ENCODE measurements at regions not wholly inside any gene's neighbourhood (a gene's known extent, or its start where the extent isn't known, plus 50 kb on each side); places are given as distances from the start of the nearest gene placed in this dataset.
"Not testable (repeated sequence)": the region's sequence is repeated elsewhere in the genome, so short reads cannot be mapped to it uniquely, and the experiment has no call there.

GRCh38 chr3:193140381-193140780 is 100.6 kb upstream of the PLAAT1 start:
- no peak for DNase-seq (ENCODE audit: low spot score)
- no peaks in the 10 kb centered on the region for H3K4me1 ChIP-seq (ENCODE audit: insufficient read depth, low read length, poor library complexity, severe bottlenecking)
- H3K4me3 ChIP-seq (ENCODE audit: low read depth, low read length, poor library complexity, severe bottlenecking): no peak overlapping the region
- no TSS peak for BruUV-seq (replicated peaks)
- TF ChIP-seq EZH2 (IDR thresholded peaks at IDR 0.05; ENCODE audit: borderline replicate concordance, low read depth, low read length, poor library complexity, severe bottlenecking): no peak
- ChIA-PET CTCF (no interaction called here), POLR2A (ENCODE audit: low non-redundant PET) (no interaction called here)
- no peaks in the 10 kb centered on the region for H3K9me3 ChIP-seq (ENCODE audit: low read depth, low read length, poor library complexity, severe bottlenecking)
- H3K27me3 ChIP-seq (replicated peaks; ENCODE audit: insufficient read depth, low read depth, low read length, poor library complexity): peaks cover 9% of the 10 kb centered on the region
- intact Hi-C loops (cut with micrococcal nuclease; ENCODE audit: unreplicated experiment): no loop called here
- H3K27ac ChIP-seq (ENCODE audit: low read depth, low read length, poor library complexity, severe bottlenecking): no peak overlapping the region
- H3K36me3 ChIP-seq (ENCODE audit: insufficient read depth, low read length, poor library complexity, severe bottlenecking): no peaks in the 10 kb centered on the region

DNA sequence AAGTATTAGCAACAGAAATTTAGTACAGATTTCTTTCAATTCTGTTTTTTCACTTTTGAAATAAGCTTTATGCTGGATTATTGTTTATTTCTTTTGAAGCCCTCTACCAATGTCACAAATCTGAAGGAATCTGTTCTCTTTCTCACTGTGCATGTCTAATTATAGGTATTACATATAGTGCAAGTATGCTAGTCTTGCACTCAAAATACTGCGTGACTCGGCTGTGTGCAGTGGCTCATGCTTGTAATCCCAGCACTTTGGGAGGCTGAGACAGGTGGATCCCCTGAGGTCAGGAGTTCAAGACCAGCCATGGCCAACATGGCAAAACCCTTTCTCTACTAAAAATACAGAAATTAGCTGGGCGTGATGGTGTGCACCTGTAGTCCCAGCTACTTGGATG is 95.8 kb upstream of the PLAAT1 start:
- CTCF ChIA-PET: no interaction called here
- POLR2A ChIA-PET (ENCODE audit: low non-redundant PET): no interaction called here
- intact Hi-C loops (cut with micrococcal nuclease; ENCODE audit: unreplicated experiment): no loop called here
- H3K4me1 ChIP-seq (ENCODE audit: insufficient read depth, low read length, poor library complexity, severe bottlenecking): no peaks in the 10 kb centered on the region
- TF ChIP-seq EZH2 (IDR thresholded peaks at IDR 0.05; ENCODE audit: borderline replicate concordance, low read depth, low read length, poor library complexity, severe bottlenecking): no peak
- TF ChIP-seq, protein P1, sequence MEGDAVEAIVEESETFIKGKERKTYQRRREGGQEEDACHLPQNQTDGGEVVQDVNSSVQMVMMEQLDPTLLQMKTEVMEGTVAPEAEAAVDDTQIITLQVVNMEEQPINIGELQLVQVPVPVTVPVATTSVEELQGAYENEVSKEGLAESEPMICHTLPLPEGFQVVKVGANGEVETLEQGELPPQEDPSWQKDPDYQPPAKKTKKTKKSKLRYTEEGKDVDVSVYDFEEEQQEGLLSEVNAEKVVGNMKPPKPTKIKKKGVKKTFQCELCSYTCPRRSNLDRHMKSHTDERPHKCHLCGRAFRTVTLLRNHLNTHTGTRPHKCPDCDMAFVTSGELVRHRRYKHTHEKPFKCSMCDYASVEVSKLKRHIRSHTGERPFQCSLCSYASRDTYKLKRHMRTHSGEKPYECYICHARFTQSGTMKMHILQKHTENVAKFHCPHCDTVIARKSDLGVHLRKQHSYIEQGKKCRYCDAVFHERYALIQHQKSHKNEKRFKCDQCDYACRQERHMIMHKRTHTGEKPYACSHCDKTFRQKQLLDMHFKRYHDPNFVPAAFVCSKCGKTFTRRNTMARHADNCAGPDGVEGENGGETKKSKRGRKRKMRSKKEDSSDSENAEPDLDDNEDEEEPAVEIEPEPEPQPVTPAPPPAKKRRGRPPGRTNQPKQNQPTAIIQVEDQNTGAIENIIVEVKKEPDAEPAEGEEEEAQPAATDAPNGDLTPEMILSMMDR (conservative IDR thresholded peaks at IDR 0.05; ENCODE audit: low read depth, low read length): no peak
- no peak overlapping the region for H3K27ac ChIP-seq (ENCODE audit: low read depth, low read length, poor library complexity, severe bottlenecking)
- no peak overlapping the region for H3K4me3 ChIP-seq (ENCODE audit: low read depth, low read length, poor library complexity, severe bottlenecking)
- H3K27me3 ChIP-seq (replicated peaks; ENCODE audit: insufficient read depth, low read depth, low read length, poor library complexity): peaks cover 9% of the 10 kb centered on the region
- H3K9me3 ChIP-seq (ENCODE audit: low read depth, low read length, poor library complexity, severe bottlenecking): no peaks in the 10 kb centered on the region
- no peaks in the 10 kb centered on the region for H3K36me3 ChIP-seq (ENCODE audit: insufficient read depth, low read length, poor library complexity, severe bottlenecking)
- DNase-seq (ENCODE audit: low spot score): no peak
- no TSS peak for BruUV-seq (replicated peaks)

DNA sequence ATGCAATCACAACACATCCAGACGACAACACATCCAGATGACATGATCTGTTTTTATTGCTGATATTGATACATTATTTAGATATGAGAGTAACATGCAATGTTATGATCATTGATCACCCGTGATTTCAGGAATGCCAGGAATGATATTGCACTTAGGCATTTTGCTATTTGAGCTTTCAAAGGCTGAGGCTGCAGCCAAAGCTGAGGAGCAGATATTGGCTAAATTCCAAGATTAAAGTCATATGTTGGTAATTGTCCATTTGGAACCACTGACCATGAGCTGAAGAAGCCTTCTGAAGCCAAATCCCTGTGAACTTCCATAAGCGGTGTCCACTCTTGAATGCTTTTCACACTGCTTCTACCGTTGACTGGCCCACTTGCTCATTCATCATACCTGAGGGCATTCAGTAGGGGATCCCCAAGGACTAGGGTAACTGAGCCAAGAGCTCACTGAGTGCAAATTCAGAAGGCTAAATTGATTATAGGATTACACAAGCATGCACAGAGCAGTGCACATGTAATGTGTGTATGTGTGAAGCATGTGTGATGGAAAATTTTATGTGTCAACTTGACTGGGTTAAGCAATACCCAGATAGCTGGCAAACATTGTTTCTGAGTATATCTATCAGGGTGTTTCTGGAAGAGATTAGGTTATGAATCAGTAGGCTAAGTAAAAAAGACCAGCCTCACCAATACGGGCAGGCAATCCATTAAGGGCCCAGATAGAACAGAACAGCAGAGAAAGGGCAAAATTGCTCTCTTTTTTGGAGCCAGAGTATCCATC is 92.1 kb upstream of the PLAAT1 start:
- TF ChIP-seq, protein P1 (conservative IDR thresholded peaks at IDR 0.05; ENCODE audit: low read depth, low read length): no peak
- no peak for TF ChIP-seq EZH2 (IDR thresholded peaks at IDR 0.05; ENCODE audit: borderline replicate concordance, low read depth, low read length, poor library complexity, severe bottlenecking)

GRCh38 chr3:193149998-193150397 is 91.0 kb upstream of the PLAAT1 start:
- Histone ChIP-seq H3K27me3 (replicated peaks; ENCODE audit: insufficient read depth, low read depth, low read length, poor library complexity) (peaks cover 4% of the 10 kb centered on the region), H3K9me3 (ENCODE audit: low read depth, low read length, poor library complexity, severe bottlenecking) (no peaks in the 10 kb centered on the region), H3K36me3 (ENCODE audit: insufficient read depth, low read length, poor library complexity, severe bottlenecking) (no peaks in the 10 kb centered on the region), H3K4me1 (ENCODE audit: insufficient read depth, low read length, poor library complexity, severe bottlenecking) (no peaks in the 10 kb centered on the region), H3K27ac (ENCODE audit: low read depth, low read length, poor library complexity, severe bottlenecking) (no peak overlapping the region), H3K4me3 (ENCODE audit: low read depth, low read length, poor library complexity, severe bottlenecking) (no peak overlapping the region)
- no TSS peak for BruUV-seq (replicated peaks)
- POLR2A ChIA-PET (ENCODE audit: low non-redundant PET): no interaction called here
- TF ChIP-seq EZH2 (IDR thresholded peaks at IDR 0.05; ENCODE audit: borderline replicate concordance, low read depth, low read length, poor library complexity, severe bottlenecking): no peak
- TF ChIP-seq, protein P1 (conservative IDR thresholded peaks at IDR 0.05; ENCODE audit: low read depth, low read length): no peak
- no peak for DNase-seq (ENCODE audit: low spot score)
- CTCF ChIA-PET: no interaction called here
- intact Hi-C loops (cut with micrococcal nuclease; ENCODE audit: unreplicated experiment): no loop called here

More for the DNA sequence above, 92.1 kb upstream of the PLAAT1 start:
- H3K27ac ChIP-seq (ENCODE audit: low read depth, low read length, poor library complexity, severe bottlenecking): no peak overlapping the region
- no peaks in the 10 kb centered on the region for H3K9me3 ChIP-seq (ENCODE audit: low read depth, low read length, poor library complexity, severe bottlenecking)
- intact Hi-C loops (cut with micrococcal nuclease; ENCODE audit: unreplicated experiment): no loop called here
- H3K4me3 ChIP-seq (ENCODE audit: low read depth, low read length, poor library complexity, severe bottlenecking): no peak overlapping the region
- peaks cover 9% of the 10 kb centered on the region for H3K27me3 ChIP-seq (replicated peaks; ENCODE audit: insufficient read depth, low read depth, low read length, poor library complexity)
- no peak for DNase-seq (ENCODE audit: low spot score)
- no peaks in the 10 kb centered on the region for H3K4me1 ChIP-seq (ENCODE audit: insufficient read depth, low read length, poor library complexity, severe bottlenecking)
- no TSS peak for BruUV-seq (replicated peaks)
- CTCF ChIA-PET: no interaction called here
- no peaks in the 10 kb centered on the region for H3K36me3 ChIP-seq (ENCODE audit: insufficient read depth, low read length, poor library complexity, severe bottlenecking)
- POLR2A ChIA-PET (ENCODE audit: low non-redundant PET): no interaction called here

DNA sequence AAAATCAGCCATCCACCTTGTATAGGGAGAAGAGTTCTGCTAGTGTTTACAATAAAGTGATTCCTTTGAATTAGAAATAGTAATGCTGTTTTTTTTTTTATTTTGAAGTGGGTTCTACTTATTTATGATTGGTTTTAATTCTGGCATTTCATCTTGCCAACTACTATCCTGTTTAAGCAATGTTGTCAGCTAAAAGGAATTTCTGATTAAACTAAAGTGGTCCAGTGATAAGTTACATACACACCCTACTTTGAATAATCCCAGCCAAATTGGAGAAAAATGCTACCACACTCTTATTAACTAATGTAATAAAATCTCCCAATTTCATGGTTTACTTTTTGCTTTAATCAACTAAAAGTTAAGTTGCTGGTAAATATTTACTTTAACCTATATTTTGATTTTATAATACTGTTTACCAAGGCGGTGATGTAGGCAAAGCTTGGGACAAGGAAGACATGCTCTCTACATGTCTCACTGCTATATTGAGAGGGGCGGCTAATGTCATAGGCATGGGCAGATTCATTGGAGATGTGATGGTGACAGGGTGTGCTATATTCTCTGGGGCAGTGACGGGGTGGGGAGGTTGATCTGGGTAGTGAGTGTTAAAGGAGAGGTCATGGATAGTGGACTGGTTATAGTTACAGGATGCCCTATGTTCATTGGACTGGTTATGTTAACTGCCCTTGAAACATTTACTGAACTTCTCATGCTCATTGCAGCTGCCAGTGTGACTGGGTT is 85.8 kb upstream of the PLAAT1 start:
- H3K4me3 ChIP-seq (ENCODE audit: low read depth, low read length, poor library complexity, severe bottlenecking); POLR2A ChIA-PET (ENCODE audit: low non-redundant PET); H3K4me1 ChIP-seq (ENCODE audit: insufficient read depth, low read length, poor library complexity, severe bottlenecking): not testable (repeated sequence)

More for the DNA sequence above, 85.8 kb upstream of the PLAAT1 start:
- DNase-seq (ENCODE audit: low spot score); H3K27ac ChIP-seq (ENCODE audit: low read depth, low read length, poor library complexity, severe bottlenecking); BruUV-seq (replicated peaks); H3K27me3 ChIP-seq (replicated peaks; ENCODE audit: insufficient read depth, low read depth, low read length, poor library complexity); H3K36me3 ChIP-seq (ENCODE audit: insufficient read depth, low read length, poor library complexity, severe bottlenecking); H3K9me3 ChIP-seq (ENCODE audit: low read depth, low read length, poor library complexity, severe bottlenecking); CTCF ChIA-PET; intact Hi-C loops (cut with micrococcal nuclease; ENCODE audit: unreplicated experiment): not testable (repeated sequence)

Data from A673 (cell line).